Right lobe of liver (tissue), 4 donors: ENCODE measurements at regions not wholly inside any gene's neighbourhood (a gene's known extent, or its start where the extent isn't known, plus 50 kb on each side); places are given as distances from the start of the nearest gene placed in this dataset.

ENCODE experiments used
- POLR2A ChIP-seq: fragments of 450-650 bp; IDR thresholded peaks from one replicate; pipeline ENCODE4 v1.6.1; 2017; ENCODE audit warnings: antibody characterized with exemption, mild to moderate bottlenecking
- TF ChIP-seq, protein P1 (sequence below), 4 donors: fragments of 200-600 bp in 3 of 4; fragments of 450-650 bp in 1 of 4; IDR thresholded peaks; one replicate each; pipeline versions ENCODE4 v1.5.1 to v1.8.0; 2016 to 2022; ENCODE audit warnings: antibody characterized with exemption in 4 of 4, mild to moderate bottlenecking in 2 of 4
- donor health status: DM: no; HTN: no; CAD: no.
- donor health status: DM: no; HTN: no; CAD: no.
- donor health status: DM: no; HTN: yes; CAD: no.

GRCh38 chr18:5618047-5618688, 74.4 kb upstream of the EPB41L3 start:
- TF ChIP-seq, protein P1, sequence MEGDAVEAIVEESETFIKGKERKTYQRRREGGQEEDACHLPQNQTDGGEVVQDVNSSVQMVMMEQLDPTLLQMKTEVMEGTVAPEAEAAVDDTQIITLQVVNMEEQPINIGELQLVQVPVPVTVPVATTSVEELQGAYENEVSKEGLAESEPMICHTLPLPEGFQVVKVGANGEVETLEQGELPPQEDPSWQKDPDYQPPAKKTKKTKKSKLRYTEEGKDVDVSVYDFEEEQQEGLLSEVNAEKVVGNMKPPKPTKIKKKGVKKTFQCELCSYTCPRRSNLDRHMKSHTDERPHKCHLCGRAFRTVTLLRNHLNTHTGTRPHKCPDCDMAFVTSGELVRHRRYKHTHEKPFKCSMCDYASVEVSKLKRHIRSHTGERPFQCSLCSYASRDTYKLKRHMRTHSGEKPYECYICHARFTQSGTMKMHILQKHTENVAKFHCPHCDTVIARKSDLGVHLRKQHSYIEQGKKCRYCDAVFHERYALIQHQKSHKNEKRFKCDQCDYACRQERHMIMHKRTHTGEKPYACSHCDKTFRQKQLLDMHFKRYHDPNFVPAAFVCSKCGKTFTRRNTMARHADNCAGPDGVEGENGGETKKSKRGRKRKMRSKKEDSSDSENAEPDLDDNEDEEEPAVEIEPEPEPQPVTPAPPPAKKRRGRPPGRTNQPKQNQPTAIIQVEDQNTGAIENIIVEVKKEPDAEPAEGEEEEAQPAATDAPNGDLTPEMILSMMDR (IDR thresholded peaks at IDR 0.05), result no peak
- TF ChIP-seq POLR2A, result no peak
